ENCODE measurements at regions not wholly inside any gene's neighbourhood (a gene's known extent, or its start where the extent isn't known, plus 50 kb on each side); places are given as distances from the start of the nearest gene placed in this dataset.

DNA sequence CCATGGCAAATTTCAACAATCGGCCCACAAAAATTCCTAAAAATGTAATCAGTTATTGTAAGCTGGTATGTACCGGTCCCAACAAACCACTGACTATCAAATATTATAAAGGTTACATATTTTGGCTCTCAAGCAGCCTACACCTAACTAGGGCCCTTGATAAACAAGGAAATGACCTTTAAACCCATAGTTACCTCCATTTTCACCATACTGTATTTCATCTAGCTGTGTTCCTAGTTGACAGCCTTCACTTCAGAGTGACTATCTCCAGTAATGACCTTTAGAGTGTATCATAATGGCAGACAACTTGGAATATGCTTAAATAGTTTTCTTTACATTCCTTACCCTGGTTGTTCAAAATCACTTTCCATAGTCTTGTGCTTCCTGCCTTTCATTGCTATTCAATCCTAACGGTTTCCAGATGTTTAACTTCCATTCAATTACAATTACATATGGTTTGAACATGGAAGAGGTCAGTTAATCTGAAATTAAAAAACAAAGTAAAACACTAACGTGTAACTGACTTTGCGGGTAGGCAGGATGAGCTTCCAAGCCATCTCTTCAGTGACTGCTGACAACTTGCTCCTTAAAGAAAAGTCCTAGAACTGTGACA lies 111.9 kb upstream of the TSC22D2 start:
- TF ChIP-seq SIN3A (IDR thresholded peaks at IDR 0.05; ENCODE audit: borderline replicate concordance, insufficient read depth, low read length) = no peak
- TF ChIP-seq, protein P1, sequence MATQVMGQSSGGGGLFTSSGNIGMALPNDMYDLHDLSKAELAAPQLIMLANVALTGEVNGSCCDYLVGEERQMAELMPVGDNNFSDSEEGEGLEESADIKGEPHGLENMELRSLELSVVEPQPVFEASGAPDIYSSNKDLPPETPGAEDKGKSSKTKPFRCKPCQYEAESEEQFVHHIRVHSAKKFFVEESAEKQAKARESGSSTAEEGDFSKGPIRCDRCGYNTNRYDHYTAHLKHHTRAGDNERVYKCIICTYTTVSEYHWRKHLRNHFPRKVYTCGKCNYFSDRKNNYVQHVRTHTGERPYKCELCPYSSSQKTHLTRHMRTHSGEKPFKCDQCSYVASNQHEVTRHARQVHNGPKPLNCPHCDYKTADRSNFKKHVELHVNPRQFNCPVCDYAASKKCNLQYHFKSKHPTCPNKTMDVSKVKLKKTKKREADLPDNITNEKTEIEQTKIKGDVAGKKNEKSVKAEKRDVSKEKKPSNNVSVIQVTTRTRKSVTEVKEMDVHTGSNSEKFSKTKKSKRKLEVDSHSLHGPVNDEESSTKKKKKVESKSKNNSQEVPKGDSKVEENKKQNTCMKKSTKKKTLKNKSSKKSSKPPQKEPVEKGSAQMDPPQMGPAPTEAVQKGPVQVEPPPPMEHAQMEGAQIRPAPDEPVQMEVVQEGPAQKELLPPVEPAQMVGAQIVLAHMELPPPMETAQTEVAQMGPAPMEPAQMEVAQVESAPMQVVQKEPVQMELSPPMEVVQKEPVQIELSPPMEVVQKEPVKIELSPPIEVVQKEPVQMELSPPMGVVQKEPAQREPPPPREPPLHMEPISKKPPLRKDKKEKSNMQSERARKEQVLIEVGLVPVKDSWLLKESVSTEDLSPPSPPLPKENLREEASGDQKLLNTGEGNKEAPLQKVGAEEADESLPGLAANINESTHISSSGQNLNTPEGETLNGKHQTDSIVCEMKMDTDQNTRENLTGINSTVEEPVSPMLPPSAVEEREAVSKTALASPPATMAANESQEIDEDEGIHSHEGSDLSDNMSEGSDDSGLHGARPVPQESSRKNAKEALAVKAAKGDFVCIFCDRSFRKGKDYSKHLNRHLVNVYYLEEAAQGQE (IDR thresholded peaks at IDR 0.05; ENCODE audit: insufficient read depth in 1 of 2, low read depth in 2 of 2, low read length in 2 of 2) = no peak
- TF ChIP-seq POLR2AphosphoS5 (IDR thresholded peaks at IDR 0.05; ENCODE audit: low read depth, low read length) = no peak
- no peak for TF ChIP-seq TAF1 (IDR thresholded peaks at IDR 0.05; ENCODE audit: borderline replicate concordance, insufficient read depth, low read length)
- no peak for TF ChIP-seq FOXP2 (optimal IDR thresholded peaks at IDR 0.05; ENCODE audit: borderline replicate concordance, extremely low read depth, extremely low read length, insufficient read depth)

DNA sequence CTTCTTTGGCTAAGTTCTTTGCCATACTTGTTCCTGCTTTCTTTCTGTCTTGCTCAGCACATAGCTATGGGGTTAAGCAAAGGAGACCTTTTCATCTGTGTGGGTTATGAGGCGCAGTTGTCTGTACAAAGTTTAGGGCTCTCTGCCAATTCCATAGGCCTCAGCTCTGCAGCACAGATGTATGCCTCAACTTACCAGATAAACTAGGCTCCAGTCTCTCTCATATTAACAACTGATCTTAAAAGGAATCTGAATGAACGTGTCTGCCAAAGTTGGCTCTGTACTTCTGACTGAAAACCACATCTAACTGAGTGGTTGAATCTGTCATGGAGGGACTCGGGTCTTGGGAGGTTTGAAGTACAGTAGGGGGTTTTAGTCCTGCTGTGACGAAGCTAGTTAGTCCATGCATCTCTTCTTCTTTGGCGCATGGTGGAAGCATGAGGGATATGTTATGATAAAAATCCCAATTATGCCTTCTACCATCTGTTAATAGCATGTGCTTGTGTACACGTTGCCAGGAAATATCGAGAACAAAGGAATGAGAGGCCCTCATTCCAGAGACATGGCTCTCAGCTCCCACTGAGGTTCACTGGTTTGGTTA lies 114.6 kb upstream of the TSC22D2 start:
- TF ChIP-seq FOXP2 (optimal IDR thresholded peaks at IDR 0.05; ENCODE audit: borderline replicate concordance, extremely low read depth, extremely low read length, insufficient read depth) = no peak
- TF ChIP-seq, protein P1 (IDR thresholded peaks at IDR 0.05; ENCODE audit: insufficient read depth in 1 of 2, low read depth in 2 of 2, low read length in 2 of 2) = no peak
- no peak for TF ChIP-seq SIN3A (IDR thresholded peaks at IDR 0.05; ENCODE audit: borderline replicate concordance, insufficient read depth, low read length)
- no peak for TF ChIP-seq TAF1 (IDR thresholded peaks at IDR 0.05; ENCODE audit: borderline replicate concordance, insufficient read depth, low read length)
- no peak for TF ChIP-seq POLR2AphosphoS5 (IDR thresholded peaks at IDR 0.05; ENCODE audit: low read depth, low read length)

DNA sequence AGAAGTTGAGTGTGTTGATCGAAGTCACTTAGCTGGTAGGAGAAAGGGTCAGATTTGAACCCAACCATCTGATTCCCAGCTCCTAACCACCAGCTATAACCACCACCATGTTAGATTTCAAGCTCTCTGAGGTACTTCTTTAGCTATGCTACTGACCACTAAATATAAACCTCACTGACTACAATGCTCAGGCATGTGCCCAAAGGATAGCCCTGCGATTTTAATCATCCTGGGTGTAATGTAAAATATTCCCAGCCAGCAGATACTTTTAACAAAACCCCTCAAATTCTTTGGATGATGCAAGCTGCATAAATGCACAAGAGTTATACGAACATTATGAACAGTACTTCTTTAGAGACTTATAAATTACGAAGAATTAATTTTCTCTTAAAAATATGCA lies 115.2 kb upstream of the TSC22D2 start:
- TF ChIP-seq FOXP2 (optimal IDR thresholded peaks at IDR 0.05; ENCODE audit: borderline replicate concordance, extremely low read depth, extremely low read length, insufficient read depth) (no peak), SIN3A (IDR thresholded peaks at IDR 0.05; ENCODE audit: borderline replicate concordance, insufficient read depth, low read length) (no peak), POLR2AphosphoS5 (IDR thresholded peaks at IDR 0.05; ENCODE audit: low read depth, low read length) (no peak), TAF1 (IDR thresholded peaks at IDR 0.05; ENCODE audit: borderline replicate concordance, insufficient read depth, low read length) (no peak)
- TF ChIP-seq, protein P1 (IDR thresholded peaks at IDR 0.05; ENCODE audit: insufficient read depth in 1 of 2, low read depth in 2 of 2, low read length in 2 of 2) = no peak

DNA sequence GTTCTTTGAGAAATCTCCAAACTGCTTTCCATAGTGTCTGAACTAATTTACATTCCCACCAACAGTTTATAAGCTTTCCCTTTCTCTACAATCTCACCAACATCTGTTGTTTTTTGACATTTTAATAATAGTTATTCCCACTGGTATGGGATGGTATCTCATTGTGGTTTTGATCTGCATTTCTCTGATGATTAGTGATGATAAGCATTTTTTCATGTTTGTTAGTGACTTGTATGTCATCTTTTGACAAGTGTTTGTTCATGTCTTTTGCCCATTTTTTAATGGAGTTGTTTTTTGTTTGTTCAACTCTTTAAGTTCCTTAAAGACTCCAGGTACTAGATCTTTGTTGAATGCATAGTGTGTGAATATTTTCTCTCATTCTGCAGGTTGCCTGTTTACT lies 116.6 kb upstream of the TSC22D2 start:
- TF ChIP-seq, protein P1 (IDR thresholded peaks at IDR 0.05; ENCODE audit: insufficient read depth in 1 of 2, low read depth in 2 of 2, low read length in 2 of 2) = no peak
- TF ChIP-seq POLR2AphosphoS5 (IDR thresholded peaks at IDR 0.05; ENCODE audit: low read depth, low read length) (no peak), FOXP2 (optimal IDR thresholded peaks at IDR 0.05; ENCODE audit: borderline replicate concordance, extremely low read depth, extremely low read length, insufficient read depth) (no peak), SIN3A (IDR thresholded peaks at IDR 0.05; ENCODE audit: borderline replicate concordance, insufficient read depth, low read length) (no peak)

Measured in PFSK-1 (cell line).